ENCODE measurements at regions not wholly inside any gene's neighbourhood (a gene's known extent, or its start where the extent isn't known, plus 50 kb on each side); places are given as distances from the start of the nearest gene placed in this dataset.

DNA sequence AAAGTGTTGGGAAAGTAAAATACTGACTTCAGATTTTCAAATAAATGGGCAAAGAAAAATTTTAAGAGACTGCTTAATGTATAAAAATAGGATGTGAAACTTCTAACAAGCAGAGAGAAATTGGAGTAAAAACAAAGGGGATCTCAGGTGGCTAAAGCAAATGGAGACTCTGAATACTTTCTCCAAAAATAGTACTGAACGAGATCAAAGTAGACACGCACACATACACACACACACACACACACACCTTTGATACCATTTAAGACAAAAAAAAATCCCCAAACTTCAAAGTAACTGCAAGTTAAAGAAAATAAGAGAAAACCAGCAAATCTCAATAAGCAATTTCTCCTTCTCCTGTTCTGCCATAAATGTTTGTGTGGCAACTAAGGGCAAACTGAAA lies 307.3 kb downstream of the CRPPA start:
- TF ChIP-seq, protein P1, sequence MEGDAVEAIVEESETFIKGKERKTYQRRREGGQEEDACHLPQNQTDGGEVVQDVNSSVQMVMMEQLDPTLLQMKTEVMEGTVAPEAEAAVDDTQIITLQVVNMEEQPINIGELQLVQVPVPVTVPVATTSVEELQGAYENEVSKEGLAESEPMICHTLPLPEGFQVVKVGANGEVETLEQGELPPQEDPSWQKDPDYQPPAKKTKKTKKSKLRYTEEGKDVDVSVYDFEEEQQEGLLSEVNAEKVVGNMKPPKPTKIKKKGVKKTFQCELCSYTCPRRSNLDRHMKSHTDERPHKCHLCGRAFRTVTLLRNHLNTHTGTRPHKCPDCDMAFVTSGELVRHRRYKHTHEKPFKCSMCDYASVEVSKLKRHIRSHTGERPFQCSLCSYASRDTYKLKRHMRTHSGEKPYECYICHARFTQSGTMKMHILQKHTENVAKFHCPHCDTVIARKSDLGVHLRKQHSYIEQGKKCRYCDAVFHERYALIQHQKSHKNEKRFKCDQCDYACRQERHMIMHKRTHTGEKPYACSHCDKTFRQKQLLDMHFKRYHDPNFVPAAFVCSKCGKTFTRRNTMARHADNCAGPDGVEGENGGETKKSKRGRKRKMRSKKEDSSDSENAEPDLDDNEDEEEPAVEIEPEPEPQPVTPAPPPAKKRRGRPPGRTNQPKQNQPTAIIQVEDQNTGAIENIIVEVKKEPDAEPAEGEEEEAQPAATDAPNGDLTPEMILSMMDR (IDR thresholded peaks at IDR 0.05): no peak
- no peak for TF ChIP-seq POLR2A (IDR thresholded peaks at IDR 0.05)
